ENCODE measurements at regions not wholly inside any gene's neighbourhood (a gene's known extent, or its start where the extent isn't known, plus 50 kb on each side); places are given as distances from the start of the nearest gene placed in this dataset.

DNA sequence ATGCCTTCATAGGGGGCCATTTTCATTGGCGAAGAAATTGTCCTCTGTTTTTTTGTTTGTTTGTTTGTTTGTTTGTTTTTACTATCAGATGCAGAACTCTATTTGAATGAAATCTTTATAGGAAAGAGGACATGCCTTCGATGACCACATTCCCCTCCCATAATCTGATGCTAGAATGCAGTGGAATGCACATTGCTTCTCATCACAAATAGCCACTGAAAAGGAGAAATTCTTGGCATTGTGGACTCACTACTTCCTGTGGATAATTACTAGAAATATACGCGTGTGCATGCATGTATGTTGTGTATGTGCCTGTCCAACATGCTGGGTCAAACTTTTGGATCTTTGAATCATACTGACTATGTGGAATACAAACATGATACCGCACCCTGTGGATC lies 70.5 kb upstream of the SFMBT2 start:
- no peak overlapping the region for H3K27ac Mint-ChIP-seq
- peaks cover 4% of the 10 kb centered on the region for H3K9me3 Mint-ChIP-seq
- TF ChIP-seq, protein P1, sequence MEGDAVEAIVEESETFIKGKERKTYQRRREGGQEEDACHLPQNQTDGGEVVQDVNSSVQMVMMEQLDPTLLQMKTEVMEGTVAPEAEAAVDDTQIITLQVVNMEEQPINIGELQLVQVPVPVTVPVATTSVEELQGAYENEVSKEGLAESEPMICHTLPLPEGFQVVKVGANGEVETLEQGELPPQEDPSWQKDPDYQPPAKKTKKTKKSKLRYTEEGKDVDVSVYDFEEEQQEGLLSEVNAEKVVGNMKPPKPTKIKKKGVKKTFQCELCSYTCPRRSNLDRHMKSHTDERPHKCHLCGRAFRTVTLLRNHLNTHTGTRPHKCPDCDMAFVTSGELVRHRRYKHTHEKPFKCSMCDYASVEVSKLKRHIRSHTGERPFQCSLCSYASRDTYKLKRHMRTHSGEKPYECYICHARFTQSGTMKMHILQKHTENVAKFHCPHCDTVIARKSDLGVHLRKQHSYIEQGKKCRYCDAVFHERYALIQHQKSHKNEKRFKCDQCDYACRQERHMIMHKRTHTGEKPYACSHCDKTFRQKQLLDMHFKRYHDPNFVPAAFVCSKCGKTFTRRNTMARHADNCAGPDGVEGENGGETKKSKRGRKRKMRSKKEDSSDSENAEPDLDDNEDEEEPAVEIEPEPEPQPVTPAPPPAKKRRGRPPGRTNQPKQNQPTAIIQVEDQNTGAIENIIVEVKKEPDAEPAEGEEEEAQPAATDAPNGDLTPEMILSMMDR (IDR thresholded peaks at IDR 0.05) = no peak
- peaks cover 67% of the 10 kb centered on the region for H3K4me1 Mint-ChIP-seq
- no peak overlapping the region for H3K4me3 Mint-ChIP-seq
- peaks cover 4% of the 10 kb centered on the region for H3K36me3 Mint-ChIP-seq (ENCODE audit: low read depth)
- no peak for DNase-seq
- H3K27me3 Mint-ChIP-seq (ENCODE audit: low read depth, poor library complexity) = peaks cover 7% of the 10 kb centered on the region

DNA sequence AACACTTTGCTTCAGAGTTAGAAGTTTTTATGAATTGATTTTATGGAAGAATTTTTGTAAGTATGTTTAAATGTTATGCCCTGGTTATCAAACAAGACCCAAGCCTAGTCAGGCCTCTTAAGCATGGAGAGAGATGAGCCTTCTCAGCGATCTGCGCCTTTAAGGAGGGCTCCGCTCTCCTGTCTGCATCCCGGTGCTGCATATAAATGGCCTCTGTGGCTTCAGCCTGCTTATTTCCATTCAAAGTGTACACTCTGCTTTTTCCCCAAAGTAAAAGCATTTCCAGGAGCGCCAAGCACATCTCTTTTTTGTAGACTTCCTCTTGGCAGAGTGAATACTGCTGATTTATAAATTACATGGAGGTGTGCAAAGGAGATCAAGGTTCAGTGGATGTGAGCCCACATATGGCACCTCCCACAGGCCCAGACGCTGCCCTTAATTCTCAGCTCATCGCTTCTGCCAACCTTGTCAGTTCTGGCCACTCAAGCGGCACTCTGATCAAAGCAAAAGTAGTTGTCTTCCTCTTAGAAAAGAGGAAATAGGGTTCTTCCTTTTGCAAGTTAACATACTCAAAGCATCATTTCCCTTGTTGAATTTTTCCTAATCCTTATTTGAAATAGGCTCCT lies 70.0 kb upstream of the SFMBT2 start:
- DNase-seq = no peak
- TF ChIP-seq, protein P1 (IDR thresholded peaks at IDR 0.05) = no peak
- Mint-ChIP-seq H3K27ac (no peak overlapping the region), H3K27me3 (ENCODE audit: low read depth, poor library complexity) (peaks cover 7% of the 10 kb centered on the region), H3K4me1 (peaks cover 67% of the 10 kb centered on the region), H3K9me3 (peaks cover 4% of the 10 kb centered on the region), H3K36me3 (ENCODE audit: low read depth) (peaks cover 4% of the 10 kb centered on the region), H3K4me3 (peak overlapping the region; percentile 9)

DNA sequence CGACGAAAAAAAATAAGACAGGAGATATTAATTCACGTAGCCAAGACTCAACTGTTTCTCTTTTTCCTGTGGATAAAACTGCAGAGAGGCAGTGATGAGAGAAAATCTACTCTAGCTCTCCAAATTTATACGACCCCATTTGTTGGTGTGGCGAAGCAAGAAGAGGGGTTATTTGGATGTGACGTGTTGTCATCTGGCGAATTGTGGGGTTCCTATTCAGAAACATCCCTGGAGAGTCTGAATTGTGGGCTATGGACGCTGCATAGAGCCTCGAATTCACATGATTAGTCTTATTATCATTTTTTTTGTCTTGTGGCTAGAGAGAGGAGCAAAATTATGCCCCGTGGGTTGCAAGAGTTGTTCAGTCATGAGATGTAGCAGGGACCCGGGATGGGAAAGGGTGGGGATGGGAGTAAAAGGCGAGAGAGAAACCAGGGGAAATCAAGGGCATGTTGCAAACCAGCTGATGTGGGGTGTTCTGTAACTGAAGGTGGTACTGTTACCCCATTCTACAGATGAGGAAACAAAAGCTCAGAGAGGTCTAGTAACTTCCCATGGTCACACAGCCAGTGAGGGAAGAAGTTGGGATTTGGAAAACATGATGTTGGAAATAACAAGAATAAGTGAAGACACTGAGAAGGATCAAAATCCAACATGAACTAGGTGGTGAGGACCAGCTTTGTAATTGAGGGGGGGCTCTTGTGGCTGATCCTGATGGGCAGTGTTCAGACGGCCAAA lies 69.2 kb upstream of the SFMBT2 start:
- Mint-ChIP-seq H3K4me3 (peak overlapping the region; percentile 21), H3K27ac (peak overlapping the region; percentile 19), H3K27me3 (ENCODE audit: low read depth, poor library complexity) (peaks cover 6% of the 10 kb centered on the region), H3K36me3 (ENCODE audit: low read depth) (peaks cover 4% of the 10 kb centered on the region), H3K4me1 (peaks cover 67% of the 10 kb centered on the region), H3K9me3 (no peaks in the 10 kb centered on the region)
- TF ChIP-seq, protein P1 (IDR thresholded peaks at IDR 0.05) = no peak
- DNase-seq = no peak

DNA sequence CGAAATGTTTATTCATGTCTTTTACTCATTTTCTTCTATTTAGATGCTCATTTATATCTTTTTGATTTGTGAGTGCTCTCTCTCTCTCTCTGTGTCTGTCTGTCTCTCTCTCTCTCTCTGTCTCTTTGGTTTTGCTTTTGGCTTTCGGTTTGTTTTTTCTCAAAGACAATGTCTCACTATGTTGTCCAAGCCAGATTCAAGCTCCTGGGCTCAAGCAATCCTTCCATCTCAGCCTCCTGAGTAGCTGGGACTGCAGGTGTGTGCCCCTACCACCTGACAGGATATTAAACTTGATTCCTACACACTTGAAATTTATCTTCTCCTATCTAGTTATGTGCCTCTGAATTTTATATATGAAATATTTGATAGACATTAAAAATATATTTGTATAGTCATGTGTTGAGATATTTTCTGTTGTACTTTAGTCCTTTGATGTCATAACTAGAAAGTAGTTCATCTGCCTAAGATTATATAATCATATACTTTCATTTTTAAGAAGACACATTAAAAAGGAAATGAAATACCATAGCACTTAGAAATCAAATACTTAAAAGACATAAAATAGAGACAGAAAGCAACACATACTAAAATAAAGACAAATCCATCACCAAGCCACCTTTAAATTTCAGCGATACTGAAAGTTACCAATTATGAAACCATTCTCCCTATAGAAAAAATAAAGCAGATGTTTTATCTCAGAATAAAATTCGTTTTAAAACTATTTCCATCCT lies 68.1 kb upstream of the SFMBT2 start:
- Mint-ChIP-seq H3K36me3 (ENCODE audit: low read depth) (peaks cover 4% of the 10 kb centered on the region), H3K4me1 (peaks cover 58% of the 10 kb centered on the region), H3K9me3 (no peaks in the 10 kb centered on the region), H3K27me3 (ENCODE audit: low read depth, poor library complexity) (peaks cover 4% of the 10 kb centered on the region), H3K4me3 (no peak overlapping the region), H3K27ac (no peak overlapping the region)
- DNase-seq = no peak
- TF ChIP-seq, protein P1 (IDR thresholded peaks at IDR 0.05) = no peak

DNA sequence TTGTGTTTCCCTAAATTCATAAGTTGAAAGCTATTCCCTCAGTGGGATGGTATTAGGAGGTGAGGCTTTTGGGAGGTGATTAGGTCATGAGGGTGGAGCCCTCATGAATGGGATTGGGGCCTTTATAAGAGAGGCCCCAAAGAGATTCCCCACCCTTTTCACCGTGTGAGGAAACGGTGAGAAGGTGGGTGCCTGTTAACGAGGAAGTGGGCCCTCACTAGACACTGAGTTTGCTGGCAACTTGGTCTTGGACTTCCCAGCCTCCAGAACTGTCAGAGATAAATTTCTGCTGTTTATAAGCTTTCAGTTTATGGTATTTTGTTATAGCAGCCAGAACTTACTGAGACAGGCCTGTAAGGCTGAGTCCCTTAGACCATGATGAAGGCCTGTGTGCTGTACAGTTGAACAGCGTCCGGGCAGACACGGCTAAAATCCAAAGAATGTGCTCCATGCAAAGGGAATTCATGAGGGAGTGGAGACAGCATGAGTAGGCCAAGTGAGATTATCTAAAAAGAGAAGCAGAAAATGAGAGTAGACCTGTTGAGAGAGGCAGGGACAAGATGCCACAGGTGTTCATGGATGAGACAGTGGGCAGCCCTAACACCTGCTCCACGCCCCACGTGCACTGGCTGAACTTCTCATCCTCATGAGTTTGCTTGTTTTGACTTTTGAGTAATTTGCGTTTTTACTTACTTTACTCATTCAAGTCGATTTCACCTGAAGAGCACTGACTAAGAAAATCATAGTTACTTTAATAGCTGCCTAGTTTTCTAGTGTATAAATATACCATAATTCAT lies 66.9 kb upstream of the SFMBT2 start:
- Mint-ChIP-seq H3K27ac (no peak overlapping the region), H3K27me3 (ENCODE audit: low read depth, poor library complexity) (peaks cover 9% of the 10 kb centered on the region), H3K4me1 (peaks cover 46% of the 10 kb centered on the region), H3K36me3 (ENCODE audit: low read depth) (peaks cover 4% of the 10 kb centered on the region), H3K4me3 (no peak overlapping the region), H3K9me3 (no peaks in the 10 kb centered on the region)
- no peak for DNase-seq
- TF ChIP-seq, protein P1 (IDR thresholded peaks at IDR 0.05) = no peak
